Muscle layer of duodenum (tissue), 2 donors: ENCODE measurements at regions not wholly inside any gene's neighbourhood (a gene's known extent, or its start where the extent isn't known, plus 50 kb on each side); places are given as distances from the start of the nearest gene placed in this dataset.

Source experiments
- H3K27ac ChIP-seq: one replicate; pipeline ENCODE4 v1.7.0; 2013; ENCODE audit warnings: mild to moderate bottlenecking, low read length
- H3K27me3 ChIP-seq: one replicate; pipeline ENCODE4 v1.7.0; 2013; ENCODE audit warnings: low read depth, mild to moderate bottlenecking, control low read depth, low read length
- H3K36me3 ChIP-seq, 2 donors: one replicate each; pipeline ENCODE4 v1.7.0; 2013; ENCODE audit warnings: low read length in 2 of 2, control low read depth in 1 of 2, mild to moderate bottlenecking in 1 of 2; ENCODE audit not compliant: insufficient read depth in 2 of 2, control insufficient read depth in 1 of 2
- H3K4me1 ChIP-seq, 2 donors: one replicate each; pipeline ENCODE4 v1.7.0; 2013; ENCODE audit warnings: low read length in 2 of 2, mild to moderate bottlenecking in 2 of 2, control low read depth in 1 of 2, moderate library complexity in 1 of 2; ENCODE audit not compliant: insufficient read depth in 2 of 2, control insufficient read depth in 1 of 2
- H3K4me3 ChIP-seq, 2 donors: one replicate each; pipeline ENCODE4 v1.7.0; 2013; ENCODE audit warnings: low read length in 2 of 2, low read depth in 1 of 2, mild to moderate bottlenecking in 1 of 2
- H3K9me3 ChIP-seq, 2 donors: one replicate each; pipeline ENCODE4 v1.7.0; 2013; ENCODE audit warnings: low read length in 2 of 2, control low read depth in 1 of 2, mild to moderate bottlenecking in 1 of 2; ENCODE audit not compliant: control insufficient read depth in 1 of 2
- donor health status: healthy.

GRCh38 chr1:198887866-198888265 is 249.0 kb downstream of the PTPRC start:
- Histone ChIP-seq H3K27me3 (no peaks in the 10 kb centered on the region), H3K4me3 (no peak overlapping the region), H3K27ac (no peak overlapping the region), H3K4me1 (no peaks in the 10 kb centered on the region), H3K36me3 (no peaks in the 10 kb centered on the region), H3K9me3 (no peaks in the 10 kb centered on the region)

- no peaks in the 10 kb centered on the region for H3K4me1 ChIP-seq
These were observed 249.6 kb downstream of the PTPRC start for GRCh38 chr1:198888379-198888943.

GRCh38 chr1:198889101-198889500 is 250.3 kb downstream of the PTPRC start:
- no peaks in the 10 kb centered on the region for H3K9me3 ChIP-seq
- H3K36me3 ChIP-seq = no peaks in the 10 kb centered on the region
- H3K4me1 ChIP-seq = no peaks in the 10 kb centered on the region
- no peaks in the 10 kb centered on the region for H3K27me3 ChIP-seq
- H3K4me3 ChIP-seq = no peak overlapping the region
- no peak overlapping the region for H3K27ac ChIP-seq

More at GRCh38 chr1:198888379-198888943, 249.6 kb downstream of the PTPRC start:
- Histone ChIP-seq H3K27ac (no peak overlapping the region), H3K36me3 (no peaks in the 10 kb centered on the region), H3K27me3 (no peaks in the 10 kb centered on the region), H3K9me3 (no peaks in the 10 kb centered on the region), H3K4me3 (no peak overlapping the region)

GRCh38 chr1:198889749-198890148 is 250.9 kb downstream of the PTPRC start:
- Histone ChIP-seq H3K4me3 (no peak overlapping the region), H3K27me3 (no peaks in the 10 kb centered on the region), H3K36me3 (no peaks in the 10 kb centered on the region), H3K4me1 (no peaks in the 10 kb centered on the region), H3K27ac (no peak overlapping the region), H3K9me3 (no peaks in the 10 kb centered on the region)

- no peak overlapping the region for H3K27ac ChIP-seq
- no peaks in the 10 kb centered on the region for H3K9me3 ChIP-seq
- H3K4me1 ChIP-seq = no peaks in the 10 kb centered on the region
- no peak overlapping the region for H3K4me3 ChIP-seq
- H3K36me3 ChIP-seq = no peaks in the 10 kb centered on the region
- H3K27me3 ChIP-seq = no peaks in the 10 kb centered on the region
These were observed 251.5 kb downstream of the PTPRC start for GRCh38 chr1:198890214-198890930.

GRCh38 chr1:198892065-198892464 is 253.2 kb downstream of the PTPRC start:
- Histone ChIP-seq H3K27ac (no peak overlapping the region), H3K4me3 (no peak overlapping the region), H3K9me3 (no peaks in the 10 kb centered on the region), H3K36me3 (no peaks in the 10 kb centered on the region), H3K27me3 (no peaks in the 10 kb centered on the region), H3K4me1 (no peaks in the 10 kb centered on the region)

- H3K27me3 ChIP-seq = no peaks in the 10 kb centered on the region
- no peaks in the 10 kb centered on the region for H3K4me1 ChIP-seq
- H3K9me3 ChIP-seq = no peaks in the 10 kb centered on the region
- no peak overlapping the region for H3K27ac ChIP-seq
- H3K36me3 ChIP-seq = no peaks in the 10 kb centered on the region
- H3K4me3 ChIP-seq = no peak overlapping the region
These were observed 254.3 kb downstream of the PTPRC start for GRCh38 chr1:198893141-198893540.

- Histone ChIP-seq H3K4me1 (no peaks in the 10 kb centered on the region), H3K9me3 (no peaks in the 10 kb centered on the region), H3K4me3 (no peak overlapping the region), H3K27me3 (no peaks in the 10 kb centered on the region), H3K27ac (no peak overlapping the region), H3K36me3 (no peaks in the 10 kb centered on the region)
These were observed 255.1 kb downstream of the PTPRC start for GRCh38 chr1:198893763-198894444.

- Histone ChIP-seq H3K9me3 (no peaks in the 10 kb centered on the region), H3K4me3 (no peak overlapping the region), H3K4me1 (no peaks in the 10 kb centered on the region), H3K36me3 (no peaks in the 10 kb centered on the region), H3K27me3 (no peaks in the 10 kb centered on the region), H3K27ac (no peak overlapping the region)
These were observed 262.4 kb downstream of the PTPRC start for GRCh38 chr1:198901266-198901665.

GRCh38 chr1:198902655-198903054 is 263.8 kb downstream of the PTPRC start:
- Histone ChIP-seq H3K27ac (no peak overlapping the region), H3K4me1 (no peaks in the 10 kb centered on the region), H3K27me3 (no peaks in the 10 kb centered on the region), H3K4me3 (no peak overlapping the region), H3K36me3 (no peaks in the 10 kb centered on the region), H3K9me3 (no peaks in the 10 kb centered on the region)

- no peak overlapping the region for H3K4me3 ChIP-seq
These were observed 264.4 kb downstream of the PTPRC start for GRCh38 chr1:198903203-198903602.

More at GRCh38 chr1:198903203-198903602, 264.4 kb downstream of the PTPRC start:
- no peaks in the 10 kb centered on the region for H3K4me1 ChIP-seq
- H3K9me3 ChIP-seq = no peaks in the 10 kb centered on the region
- no peak overlapping the region for H3K27ac ChIP-seq
- no peaks in the 10 kb centered on the region for H3K27me3 ChIP-seq
- H3K36me3 ChIP-seq = no peaks in the 10 kb centered on the region
